ENCODE measurements at regions not wholly inside any gene's neighbourhood (a gene's known extent, or its start where the extent isn't known, plus 50 kb on each side); places are given as distances from the start of the nearest gene placed in this dataset.

DNA sequence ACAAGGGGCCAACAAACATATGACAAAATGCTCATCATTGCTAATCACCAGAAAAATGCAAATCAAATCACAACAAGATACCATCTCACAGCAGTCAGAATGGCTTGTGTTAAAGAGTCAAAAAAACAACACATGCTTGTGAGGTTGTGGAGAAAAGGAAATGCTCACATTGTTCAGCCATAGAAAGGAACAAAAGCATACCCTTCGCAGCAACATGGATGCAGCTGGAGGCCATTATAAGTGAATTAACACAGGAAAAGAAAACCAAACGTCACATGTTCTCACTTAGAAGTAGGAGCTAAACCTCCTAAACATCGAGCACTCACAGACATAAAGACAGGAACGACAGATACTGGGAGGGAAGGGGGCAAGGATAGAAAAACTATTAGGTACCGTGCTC is 678.4 kb upstream of the GRM7 start:
- DNase-seq (ENCODE audit: low spot score) = no peak

DNA sequence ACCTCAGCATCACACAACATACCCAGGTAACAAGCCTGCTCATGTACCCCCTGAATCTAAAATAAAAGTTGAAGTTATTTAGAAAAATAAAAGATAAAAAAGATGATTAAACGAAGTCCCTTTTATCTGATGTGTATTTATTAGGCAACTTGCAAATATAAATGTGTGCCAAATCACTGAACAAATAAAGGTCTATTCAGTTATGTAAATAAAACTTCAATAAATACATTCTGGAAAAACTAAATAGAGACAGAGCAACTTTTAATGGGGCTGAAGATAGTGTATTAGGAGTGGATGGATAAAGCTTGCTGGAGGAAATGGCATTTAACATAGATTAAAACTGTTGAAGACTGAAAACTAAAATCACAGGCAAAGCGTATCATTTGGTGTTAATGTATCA is 678.0 kb upstream of the GRM7 start:
- DNase-seq (ENCODE audit: low spot score) = no peak

DNA sequence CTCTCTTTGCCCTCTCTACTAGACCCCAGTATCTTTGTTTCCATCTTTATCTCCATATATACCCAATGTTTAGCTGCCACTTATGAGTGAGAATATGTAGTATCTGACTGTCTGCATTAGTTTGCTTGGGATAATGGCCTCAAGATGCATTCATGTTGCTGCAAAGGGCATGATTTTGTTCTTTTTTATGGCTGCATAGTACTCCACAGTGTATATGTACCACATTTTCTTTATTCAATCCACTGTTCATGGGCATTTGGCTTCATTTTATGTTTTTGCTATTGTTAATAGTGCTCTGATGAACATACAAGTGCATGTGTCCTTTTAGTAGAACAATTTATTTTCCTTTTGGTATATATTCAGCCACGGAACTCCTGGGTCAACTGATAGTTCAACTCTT is 671.5 kb upstream of the GRM7 start:
- no peak for DNase-seq (ENCODE audit: low spot score)

DNA sequence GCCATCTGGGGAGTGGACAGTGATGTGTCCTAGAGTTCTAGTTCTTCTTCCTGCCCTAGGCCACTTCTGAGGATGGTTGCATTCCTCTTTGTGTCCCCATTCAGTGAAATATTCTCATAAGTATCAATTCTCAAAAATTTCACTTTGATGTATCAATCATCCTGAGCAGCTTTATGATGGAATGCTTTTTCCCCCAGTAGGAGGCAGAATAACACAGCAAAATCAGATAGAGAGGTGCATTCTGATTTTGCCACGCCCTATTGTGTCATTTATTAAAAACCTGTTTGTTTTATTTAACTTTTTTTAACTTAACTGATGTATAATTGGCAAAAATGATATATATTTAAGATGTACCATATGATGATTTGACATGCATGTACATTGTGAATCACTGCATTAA is 656.0 kb upstream of the GRM7 start:
- no peak for DNase-seq (ENCODE audit: low spot score)

DNA sequence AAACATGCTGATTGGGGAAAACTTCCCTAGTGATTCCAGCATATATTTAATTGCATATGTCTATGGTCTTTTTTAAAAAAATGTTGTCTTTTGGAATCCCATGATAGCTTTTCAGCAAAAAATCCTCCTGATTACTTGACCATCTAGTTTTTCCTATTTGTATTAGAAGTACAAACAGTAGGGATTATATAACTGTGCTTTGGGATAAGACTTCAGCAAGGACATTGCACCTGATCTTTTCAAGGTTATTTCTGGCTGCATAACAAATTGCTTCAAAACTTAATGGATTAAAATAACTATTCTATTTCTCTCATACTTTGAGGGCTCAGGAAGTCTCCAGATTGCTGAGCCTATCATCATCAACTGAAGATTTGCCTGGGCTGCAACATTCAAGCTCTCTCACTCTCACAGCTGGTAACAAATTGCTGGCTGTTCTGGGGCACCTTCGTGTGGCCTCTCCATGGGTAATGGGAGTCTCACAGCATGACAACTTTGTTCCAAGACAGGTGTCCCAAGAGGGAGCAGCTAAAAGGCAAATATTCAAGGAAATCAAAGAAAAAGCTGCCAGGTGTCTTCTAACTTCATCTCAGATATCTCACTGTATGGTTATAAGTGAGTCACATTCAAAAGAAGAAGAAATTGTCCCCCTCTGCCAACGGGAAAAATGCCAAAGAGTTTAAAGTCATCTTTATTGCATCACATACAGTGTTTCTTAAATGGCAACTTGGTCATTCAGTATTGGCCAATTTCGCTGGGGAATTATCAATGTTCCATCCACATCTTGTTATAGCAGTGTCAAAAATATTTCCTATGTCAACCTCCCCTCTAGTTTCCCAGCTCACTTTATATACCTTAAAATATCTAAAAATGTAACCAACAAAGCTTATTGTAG is 644.5 kb upstream of the GRM7 start:
- DNase-seq (ENCODE audit: low spot score) = no peak

DNA sequence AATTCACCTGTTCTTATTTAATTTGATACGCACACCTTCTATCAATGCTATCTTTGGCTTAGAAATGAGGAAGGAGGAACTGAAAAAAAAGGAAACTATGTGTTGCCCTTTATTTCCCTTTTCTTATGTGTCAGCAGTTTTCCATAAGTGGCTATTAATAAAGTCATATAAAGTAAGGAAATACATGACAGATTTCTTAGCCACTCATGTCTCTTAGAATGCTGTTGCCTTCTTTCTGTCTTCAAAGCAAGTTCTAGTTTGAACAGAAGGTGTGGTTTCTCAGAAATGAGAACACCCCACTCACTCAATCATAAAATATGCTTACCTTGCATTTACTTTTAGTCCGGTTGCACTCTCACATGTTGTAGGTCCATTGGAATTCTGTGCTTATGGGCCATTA is 640.5 kb upstream of the GRM7 start:
- no peak for DNase-seq (ENCODE audit: low spot score)

DNA sequence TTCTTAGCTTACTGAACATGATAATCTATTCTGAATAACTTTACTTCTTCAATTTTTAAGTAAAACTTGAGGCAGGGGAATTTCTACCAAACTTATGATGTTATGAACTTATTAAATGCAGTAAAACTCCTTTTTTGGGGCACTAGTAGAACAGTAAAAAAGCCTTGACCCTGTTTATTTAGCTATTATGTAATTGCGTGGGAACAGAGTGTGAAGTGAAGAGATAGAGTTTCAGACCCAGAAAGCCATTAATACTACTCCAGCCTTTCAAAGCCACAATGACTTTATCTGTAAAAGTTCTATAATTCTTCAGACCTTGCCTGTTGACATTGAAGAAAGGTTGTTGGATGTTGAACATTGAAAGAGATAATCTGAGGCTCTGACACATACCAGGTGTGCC is 638.8 kb upstream of the GRM7 start:
- DNase-seq (ENCODE audit: low spot score) = no peak

DNA sequence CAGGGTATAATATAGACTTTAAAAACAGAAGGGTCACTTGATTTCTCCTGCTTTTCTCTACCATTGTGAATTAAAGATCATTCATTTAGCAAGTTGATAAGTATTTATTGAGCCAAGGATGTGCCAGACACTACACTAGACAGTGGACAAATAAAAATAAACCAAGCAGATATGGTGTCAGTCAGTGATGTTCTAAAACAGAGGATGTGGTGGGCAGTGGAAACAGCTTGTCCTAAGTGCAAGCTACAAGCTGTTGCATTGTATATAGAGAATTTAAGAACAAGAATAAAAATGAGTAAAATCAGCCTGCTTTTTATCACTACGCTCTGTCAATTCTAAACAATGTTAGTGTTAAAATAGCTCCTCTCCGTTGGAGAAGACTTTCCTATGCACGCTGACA is 637.3 kb upstream of the GRM7 start:
- no peak for DNase-seq (ENCODE audit: low spot score)

DNA sequence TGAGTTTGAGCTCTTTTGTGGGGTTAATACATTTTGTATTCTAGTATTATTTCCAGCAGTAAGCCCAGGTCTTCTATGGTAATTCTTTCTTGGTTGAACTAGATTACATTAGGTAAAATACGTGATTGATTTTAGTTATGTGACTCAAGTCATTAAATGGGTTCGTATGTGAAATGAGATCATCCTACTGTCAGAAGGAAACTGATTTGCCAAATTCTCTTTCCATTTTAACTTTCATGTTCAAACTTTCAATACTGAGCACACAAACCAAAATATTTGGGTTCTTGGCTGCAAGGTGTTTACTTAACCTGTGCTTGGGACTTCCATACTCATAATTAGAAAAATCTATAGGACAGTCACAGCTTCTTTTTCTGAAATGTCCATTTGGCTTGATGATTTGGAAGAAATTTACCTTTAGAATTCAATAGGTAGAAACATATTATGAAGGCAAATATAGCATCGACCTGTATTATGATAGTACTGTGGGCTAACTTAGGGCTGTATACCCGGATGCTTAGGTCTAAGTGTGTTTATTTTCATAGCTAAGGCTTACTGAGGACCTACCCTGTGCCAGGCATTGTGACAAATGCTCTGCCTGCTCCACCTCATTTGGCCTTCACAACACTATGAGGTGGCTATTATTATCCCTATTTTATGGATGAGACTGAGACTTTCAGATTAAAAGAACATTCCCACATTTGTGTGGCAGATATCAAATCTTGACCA is 631.8 kb upstream of the GRM7 start:
- no peak for DNase-seq (ENCODE audit: low spot score)

DNA sequence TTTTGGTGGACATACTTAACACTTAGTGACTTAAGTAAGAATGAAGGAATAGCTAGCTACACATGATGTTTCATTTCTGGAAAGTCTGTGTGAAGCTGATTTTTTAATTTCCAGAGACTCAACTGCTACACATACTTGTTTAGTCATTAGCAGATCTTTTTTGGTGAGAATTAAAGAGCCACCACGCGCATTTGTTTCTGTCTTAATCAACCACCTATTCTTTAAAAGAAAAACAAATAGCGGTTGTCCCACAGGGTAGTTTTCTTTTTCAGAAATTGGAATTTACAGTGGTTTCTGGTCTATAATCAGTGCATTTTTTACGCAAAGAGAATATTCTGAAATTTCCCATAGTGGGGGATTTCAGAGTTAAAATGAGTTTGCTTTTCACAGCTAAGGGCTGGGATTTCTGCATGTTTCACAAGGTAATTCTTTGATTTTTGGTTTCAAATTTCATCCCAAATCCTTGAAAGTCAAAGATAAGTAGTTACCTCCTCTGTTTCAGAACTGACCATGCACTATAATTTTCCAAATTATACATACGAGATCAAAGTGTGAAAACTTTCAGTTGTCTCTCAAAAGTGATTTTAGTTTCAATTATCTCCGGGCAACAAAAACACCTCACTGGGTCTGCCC is 631.0 kb upstream of the GRM7 start:
- DNase-seq (ENCODE audit: low spot score) = no peak

DNA sequence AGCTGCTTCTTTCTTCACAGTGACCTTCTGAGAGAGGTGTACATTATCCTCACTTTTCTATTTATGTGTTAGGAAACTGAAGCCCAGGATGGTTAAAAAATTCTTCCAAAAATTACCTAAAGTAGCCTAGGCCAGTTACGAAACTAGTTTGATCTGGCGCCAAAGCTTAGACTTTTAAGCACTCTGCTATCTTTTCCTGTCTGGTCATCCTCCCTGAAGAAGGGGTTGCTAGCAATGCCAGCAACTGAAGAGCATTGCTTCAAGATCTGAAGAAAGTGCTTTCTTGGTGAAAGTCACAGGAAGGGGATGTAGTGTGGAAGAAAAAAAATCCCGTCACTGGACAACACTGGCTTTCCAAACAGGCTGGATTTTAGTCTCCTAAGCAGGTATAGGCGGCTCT is 618.8 kb upstream of the GRM7 start:
- no peak for DNase-seq (ENCODE audit: low spot score)

DNA sequence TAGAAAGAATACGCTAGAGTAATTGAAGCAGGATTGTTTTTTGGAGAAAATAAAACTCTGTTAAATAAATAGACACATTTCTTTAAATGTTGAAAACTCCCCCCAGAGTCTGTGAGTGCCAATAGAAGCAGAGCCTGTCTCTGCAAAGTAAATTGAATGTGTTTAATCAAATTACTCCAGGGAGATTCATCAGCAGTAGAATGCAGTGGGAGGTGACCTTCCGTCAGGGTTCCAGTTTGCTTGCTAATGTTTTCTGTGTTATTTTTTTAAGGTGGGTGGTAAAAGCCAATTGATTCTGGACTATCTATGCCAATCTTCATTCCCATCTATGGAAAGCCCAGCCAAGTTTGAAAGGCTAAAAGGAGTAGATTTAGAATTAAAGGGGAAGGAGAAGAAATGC is 612.4 kb upstream of the GRM7 start:
- DNase-seq (ENCODE audit: low spot score) = no peak

DNA sequence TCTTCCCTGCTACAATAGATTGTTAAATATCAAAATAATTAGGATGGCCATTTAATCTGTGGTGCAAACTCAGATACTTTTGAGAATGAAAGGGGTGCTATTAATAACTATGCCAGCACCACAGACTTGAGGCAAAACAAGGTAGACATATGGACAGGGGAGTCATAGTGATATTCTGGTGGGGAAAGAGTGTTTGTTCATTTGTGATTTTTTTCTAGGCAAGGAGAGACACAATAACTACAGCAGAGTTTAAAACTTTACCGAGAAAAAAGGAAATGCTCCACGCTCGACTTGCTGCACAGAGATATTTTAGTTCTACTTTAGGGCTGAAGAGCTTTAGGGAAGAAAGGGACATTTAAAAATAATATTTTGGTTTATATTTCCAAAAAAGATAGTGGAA is 611.2 kb upstream of the GRM7 start:
- DNase-seq (ENCODE audit: low spot score) = peak; percentile 4

DNA sequence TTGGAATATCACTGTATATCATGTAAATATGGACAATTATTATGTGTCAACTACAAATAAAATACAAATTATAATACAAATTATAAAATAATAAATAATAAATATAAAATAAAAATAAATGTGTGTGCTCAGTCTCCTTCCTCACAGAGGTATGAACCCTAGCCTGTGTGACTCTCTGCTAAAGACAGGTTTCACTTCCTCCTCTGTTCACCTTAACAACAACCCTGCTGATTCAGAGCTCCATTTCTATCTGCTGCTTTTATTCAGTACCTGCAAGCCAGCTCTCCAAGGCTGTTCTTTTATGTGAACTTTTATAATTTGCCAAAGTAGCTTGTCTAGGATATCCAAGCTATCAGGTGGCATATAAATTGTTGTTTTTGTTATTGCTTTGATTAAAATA is 610.7 kb upstream of the GRM7 start:
- DNase-seq (ENCODE audit: low spot score) = peak; percentile 25

DNA sequence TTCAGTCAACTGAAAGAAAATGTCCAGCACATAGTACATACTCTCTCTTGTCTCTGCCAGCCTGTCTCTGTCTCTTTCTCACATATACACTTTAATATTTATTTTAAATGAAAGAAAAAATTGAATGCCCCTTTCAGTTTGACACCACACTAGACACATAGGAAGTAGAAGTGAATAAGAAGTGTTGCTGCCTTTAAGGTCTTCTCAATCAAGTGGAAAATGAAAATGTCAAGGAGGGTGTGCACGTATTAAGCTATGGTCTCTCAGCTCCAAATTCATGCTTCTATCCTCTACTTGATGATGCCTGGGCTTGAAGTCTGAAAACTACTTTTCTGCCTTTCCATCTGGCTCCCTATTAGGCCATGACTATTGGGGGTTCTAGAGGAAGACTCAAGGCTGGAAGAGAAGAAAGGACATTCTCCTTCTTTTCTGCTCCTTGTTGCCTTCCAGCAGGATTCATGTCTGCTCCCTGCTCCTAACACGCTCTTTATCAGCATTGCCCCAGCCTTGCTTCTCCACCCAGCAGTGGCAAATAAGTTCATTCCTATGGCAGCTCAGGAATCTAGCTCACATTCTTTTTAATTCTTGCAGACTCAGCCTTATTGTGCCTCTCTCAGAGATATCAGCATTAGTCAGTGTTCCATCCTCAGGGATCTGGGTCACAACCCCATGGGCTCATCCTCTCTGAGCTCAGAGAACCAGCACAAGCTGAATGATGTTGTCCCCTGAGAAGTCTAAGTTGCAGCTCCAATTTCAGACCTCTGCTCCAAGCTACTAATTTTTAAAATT is 609.1 kb upstream of the GRM7 start:
- DNase-seq (ENCODE audit: low spot score) = no peak

DNA sequence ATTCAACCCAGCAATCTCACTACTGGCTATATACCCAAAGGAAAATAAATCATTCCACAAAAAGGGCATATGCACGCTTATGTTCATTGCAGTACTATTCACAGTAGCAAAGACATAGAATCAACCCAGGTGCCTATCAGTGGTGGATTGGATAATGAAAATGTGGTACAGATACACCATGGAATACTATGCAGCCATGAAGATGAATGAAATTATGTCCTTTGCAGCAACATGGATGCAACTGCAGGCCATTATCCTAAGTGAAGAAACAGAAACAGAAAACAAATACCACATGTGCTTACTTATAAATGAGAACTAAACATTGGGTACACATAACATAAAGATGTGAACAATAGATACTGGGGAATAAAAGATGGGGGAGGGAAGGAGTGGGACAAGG is 606.4 kb upstream of the GRM7 start:
- no peak for DNase-seq (ENCODE audit: low spot score)

DNA sequence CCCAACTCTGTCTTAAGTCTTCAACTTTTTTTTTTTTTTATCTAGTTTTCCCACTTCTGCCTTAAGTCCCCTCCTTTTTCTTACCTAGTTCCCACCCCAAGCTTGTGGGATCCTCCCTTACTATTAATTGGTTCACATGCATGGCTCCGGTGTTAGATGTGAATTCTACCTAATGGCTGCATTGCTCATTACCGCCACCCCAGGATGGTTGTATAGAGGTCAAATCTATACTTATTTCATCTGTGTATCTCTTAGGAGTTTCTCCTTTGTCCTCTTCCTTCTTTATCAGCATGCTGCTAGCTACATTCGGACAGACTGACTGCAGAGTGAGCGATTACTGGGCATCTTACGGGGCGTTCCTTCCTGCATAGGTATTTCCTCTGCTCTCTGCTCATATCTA is 605.7 kb upstream of the GRM7 start:
- no peak for DNase-seq (ENCODE audit: low spot score)

DNA sequence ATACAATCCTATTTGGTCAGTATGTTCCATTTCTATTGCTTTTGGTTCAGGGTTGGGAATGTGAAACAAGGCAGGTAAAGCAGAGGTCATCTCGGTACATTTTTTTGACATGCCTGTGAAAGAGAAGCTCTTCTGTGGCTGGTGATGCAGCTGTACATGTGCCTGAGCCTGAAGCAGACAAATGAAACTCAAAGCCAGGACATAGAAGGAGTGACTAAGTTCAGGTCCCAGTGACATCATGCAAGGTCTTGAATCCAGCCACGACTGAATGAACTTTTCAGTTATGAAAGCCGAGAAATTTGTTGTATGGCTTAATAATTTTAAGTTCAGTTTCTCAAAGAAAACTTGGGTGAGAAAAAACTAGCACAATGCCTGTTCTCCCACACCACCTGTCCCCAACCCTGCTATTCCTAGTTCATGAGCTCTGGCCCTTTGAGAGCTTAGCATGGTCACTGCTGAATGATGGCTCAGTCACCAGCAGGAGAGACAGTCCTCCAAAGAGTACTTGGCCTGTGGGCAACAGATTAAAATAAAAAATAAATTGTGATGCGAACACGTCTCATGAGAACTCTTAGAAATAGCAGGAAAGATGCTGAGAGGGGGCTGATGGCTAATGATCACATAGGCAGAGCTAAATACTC is 600.2 kb upstream of the GRM7 start:
- DNase-seq (ENCODE audit: low spot score) = no peak

DNA sequence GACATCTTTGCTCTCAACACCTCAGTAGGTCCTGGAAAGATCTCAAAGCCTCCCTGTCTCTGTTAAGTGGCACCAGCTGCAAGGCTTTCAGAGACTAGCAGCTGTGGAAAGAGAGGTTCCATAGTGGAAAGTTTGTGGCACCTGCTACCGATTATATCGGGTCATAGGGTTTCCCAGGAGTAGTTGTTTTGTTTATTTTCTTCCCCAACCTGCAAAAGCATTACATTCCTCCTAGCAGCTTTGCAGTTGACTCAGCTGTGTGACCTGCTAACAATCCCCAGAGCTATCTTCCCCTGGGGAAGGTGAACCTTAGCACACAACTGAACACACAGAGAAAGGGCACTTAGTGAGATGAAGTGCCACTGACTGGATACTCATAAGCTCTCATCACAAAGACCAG is 598.9 kb upstream of the GRM7 start:
- DNase-seq (ENCODE audit: low spot score) = no peak

DNA sequence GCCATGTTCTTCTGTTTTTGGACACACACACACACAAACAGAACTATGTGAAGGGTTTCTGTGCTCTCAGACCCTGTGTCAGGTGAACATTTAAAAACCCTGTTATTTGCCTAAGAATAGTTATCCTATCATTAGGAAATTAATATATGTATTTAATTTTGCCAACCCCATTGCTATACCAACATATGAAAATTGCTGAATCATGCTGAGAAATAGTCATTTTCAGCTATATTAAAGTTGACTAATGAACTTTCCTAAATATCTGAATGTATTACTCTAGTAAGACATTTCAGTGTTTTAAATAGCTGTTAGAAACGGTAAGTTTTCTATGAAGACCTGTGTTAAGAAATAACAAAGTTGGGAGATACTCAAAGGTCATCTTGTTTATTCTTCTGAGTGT is 596.9 kb upstream of the GRM7 start:
- DNase-seq (ENCODE audit: low spot score) = no peak

DNA sequence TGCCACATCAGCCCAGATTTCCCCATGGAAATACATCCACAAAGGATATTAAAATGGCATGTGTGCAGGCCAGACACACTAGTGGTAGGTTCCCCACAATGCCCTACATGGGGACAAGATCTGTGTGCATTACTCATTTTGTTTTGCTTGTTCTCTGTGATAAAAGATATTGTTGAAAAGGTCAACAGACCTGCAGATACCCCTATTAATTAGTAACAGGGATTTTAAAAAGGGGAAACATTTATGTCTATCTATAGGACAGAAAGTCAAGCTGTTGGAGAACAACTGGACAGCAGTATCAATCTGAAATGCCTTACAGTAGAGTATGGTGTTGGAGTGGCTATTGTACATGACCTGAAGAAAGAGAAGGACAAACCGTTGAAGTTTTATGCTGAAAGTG is 596.0 kb upstream of the GRM7 start:
- DNase-seq (ENCODE audit: low spot score) = no peak

DNA sequence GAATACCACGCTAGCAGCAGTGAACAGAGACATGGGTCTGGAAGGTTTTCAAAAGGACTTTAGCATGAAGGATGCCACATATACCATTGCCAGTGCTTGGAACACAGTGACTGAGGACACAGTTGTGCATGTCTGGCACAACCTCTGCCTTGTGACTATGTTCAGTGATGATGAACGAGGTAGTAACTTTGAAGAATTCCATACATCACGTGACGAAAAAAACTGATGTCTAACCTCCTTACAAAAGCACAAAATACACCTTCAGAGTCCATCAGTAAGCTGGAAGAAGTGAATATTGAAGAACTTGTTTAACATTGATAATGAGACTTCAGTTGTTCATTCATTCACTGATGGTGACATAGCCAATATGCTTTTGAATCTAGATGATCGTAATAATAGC is 594.8 kb upstream of the GRM7 start:
- no peak for DNase-seq (ENCODE audit: low spot score)

Measured in germinal center (tissue), 1 donor.